Activated CD4-positive, alpha-beta T cell treated with anti-CD3 and anti-CD28 coated beads, Interleukin-2, amount 50 U/mL, for 24 hours (primary cell): ENCODE measurements at regions not wholly inside any gene's neighbourhood (a gene's known extent, or its start where the extent isn't known, plus 50 kb on each side); places are given as distances from the start of the nearest gene placed in this dataset.

Experiments
- DNase-seq, 2 donors: peaks; one replicate each; pipeline ENCODE4 v3.0.0-alpha.2; 2020; ENCODE audit warnings: low read depth in 1 of 2, low spot score in 1 of 2

DNA sequence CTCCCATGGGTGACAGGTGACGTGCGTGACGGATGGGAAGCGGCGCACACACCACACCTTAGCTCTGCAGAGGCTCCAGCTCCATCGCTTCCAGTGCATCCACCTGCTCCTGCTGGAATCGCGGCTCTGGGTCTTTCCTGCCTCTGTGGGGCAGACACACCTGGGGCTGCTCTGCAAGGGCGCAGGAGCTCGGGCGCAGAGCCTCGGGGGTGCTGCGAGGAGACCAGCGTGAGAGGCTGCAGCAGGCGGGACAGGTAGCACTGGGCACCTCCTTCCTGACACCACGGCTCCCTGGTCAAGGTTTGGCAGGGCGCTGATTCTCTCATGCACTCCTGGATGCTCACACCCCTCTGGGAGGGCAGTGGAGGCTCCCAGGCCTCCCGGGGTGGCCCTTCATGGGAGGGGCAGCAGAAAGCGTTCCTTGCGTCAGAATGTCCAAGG, 1494.3 kb downstream of the BRD1 start:
- no peak for DNase-seq

- no peak for DNase-seq
Measured at GRCh38 chr22:48332438-48333322, 1495.0 kb downstream of the BRD1 start.

GRCh38 chr22:48331691-48332220, 1495.9 kb downstream of the BRD1 start:
- DNase-seq, result no peak

- DNase-seq, result no peak
Measured at GRCh38 chr22:48331266-48331665, 1496.4 kb downstream of the BRD1 start.

DNA sequence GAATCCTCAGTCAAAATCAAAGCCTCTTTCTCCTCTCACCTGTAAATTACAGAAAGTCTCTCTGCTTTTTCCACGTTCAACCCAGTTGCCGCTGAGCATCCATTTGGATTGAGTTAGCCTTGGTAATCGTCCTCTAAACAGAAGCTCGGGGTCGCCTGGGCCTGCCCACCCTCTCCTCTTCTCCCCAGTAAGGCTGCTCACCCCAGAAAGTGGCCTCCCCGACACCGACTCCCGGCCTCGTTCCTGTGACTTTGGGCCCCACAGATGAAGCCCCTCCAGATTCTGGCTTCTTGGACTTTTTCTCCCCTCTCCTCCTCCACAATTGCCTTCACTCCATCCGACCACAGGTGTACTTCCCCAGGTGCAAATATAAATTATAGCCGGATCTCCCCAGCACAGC, 1500.0 kb downstream of the BRD1 start:
- DNase-seq, result no peak

DNA sequence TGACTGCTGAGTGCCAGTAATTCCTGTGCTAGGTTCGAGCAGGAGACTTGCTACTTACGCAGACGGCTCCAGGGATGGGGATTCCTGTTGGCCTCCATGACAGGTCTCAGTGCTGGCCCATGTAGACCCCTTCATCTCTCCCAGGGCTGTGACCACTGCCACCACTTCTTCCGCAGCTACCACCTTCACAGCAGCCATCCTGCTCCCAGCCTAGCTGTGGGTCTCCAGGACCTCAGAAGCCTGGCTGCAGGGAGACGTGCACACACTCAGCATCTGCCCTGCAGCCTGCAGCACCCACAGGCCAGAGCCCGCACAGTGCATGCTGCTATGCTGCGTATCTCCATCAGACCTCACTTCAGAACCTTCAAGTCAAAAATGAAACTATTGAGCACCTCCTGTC, 1503.9 kb downstream of the BRD1 start:
- no peak for DNase-seq

- no peak for DNase-seq
Measured at GRCh38 chr22:48322907-48323306, 1504.8 kb downstream of the BRD1 start.

DNA sequence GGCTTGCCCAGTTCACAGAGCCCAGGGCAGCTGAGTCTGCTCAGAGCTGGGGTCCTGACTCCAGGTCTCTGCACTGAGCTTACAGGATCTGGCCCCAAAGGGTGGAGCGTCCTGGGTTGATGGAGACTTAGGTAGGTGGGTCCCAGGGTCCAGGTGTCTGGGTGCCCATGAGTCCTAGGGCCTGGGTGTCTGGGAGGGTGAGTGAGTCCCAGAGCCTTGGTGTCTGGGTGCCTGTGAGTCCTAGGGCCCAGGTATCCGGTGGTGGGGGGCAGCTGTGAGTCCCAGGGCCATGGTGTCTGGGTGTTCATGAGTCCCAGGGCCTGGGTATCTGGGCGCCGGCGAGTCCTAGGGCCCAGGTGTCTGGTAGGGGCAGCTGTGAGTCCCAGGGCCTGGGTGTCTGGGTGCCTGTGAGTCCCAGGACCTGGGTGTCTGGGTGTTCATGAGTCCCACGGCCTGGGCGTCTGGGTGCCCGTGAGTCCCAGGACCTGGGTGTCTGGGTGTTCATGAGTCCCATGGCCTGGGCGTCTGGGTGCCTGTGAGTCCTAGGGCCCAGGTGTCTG, 1505.6 kb downstream of the BRD1 start:
- no peak for DNase-seq

- DNase-seq, result no peak
Measured at GRCh38 chr22:48320683-48321451, 1506.8 kb downstream of the BRD1 start.

- no peak for DNase-seq
Measured at GRCh38 chr22:48320048-48320682, 1507.5 kb downstream of the BRD1 start.

- no peak for DNase-seq
Measured at GRCh38 chr22:48319321-48320047, 1508.2 kb downstream of the BRD1 start.

- DNase-seq, result no peak
Measured at GRCh38 chr22:48318575-48319320, 1508.9 kb downstream of the BRD1 start.

GRCh38 chr22:48318173-48318572, 1509.5 kb downstream of the BRD1 start:
- no peak for DNase-seq

DNA sequence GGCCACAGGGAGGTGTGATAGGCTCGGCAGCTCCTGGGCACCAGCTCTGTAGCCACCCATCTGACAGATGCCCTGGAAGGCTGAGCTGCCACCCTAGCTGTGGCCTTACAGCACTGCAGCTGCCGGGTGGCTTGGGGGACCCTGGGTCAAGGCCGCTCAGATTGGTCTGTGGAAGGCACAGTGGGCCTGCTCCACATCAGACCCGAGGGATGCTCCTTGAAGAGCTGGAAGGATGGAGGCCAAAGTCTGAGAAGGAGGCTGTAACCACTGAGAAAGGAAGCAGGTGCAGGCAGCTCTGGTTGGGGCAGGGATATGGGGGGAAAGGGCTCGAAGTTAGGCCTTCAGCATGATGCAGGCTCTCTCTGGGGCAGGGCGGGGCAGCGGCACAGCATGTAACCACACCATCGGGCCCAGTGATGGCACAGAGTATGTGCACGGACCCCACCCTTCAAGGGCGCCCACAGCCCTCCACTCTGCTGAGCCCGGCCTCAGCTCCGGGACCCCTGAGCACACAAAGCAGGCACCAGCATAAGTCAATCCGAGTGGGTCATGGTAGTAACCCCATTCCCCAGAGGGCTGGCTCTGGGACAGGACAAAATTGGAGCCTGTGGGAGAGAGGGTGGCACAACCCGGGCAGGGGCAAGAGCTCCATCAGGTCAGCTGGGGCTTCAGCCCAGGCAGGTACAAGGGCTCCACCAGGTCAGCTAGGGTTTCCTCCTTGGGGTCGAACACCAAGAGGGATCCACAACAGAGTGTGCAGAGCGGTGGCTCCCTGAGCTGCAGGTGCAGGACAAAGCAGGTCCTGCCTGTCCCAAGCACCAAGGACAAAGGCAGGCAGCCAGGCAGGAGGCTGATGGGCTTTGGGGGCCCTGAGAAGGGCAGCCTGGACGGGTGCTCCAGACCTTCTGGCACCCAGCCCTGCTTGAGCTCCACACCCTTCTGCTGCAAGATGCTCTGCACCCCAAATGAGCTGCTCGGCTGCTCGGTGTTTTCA, 1511.1 kb downstream of the BRD1 start:
- DNase-seq, result no peak

DNA sequence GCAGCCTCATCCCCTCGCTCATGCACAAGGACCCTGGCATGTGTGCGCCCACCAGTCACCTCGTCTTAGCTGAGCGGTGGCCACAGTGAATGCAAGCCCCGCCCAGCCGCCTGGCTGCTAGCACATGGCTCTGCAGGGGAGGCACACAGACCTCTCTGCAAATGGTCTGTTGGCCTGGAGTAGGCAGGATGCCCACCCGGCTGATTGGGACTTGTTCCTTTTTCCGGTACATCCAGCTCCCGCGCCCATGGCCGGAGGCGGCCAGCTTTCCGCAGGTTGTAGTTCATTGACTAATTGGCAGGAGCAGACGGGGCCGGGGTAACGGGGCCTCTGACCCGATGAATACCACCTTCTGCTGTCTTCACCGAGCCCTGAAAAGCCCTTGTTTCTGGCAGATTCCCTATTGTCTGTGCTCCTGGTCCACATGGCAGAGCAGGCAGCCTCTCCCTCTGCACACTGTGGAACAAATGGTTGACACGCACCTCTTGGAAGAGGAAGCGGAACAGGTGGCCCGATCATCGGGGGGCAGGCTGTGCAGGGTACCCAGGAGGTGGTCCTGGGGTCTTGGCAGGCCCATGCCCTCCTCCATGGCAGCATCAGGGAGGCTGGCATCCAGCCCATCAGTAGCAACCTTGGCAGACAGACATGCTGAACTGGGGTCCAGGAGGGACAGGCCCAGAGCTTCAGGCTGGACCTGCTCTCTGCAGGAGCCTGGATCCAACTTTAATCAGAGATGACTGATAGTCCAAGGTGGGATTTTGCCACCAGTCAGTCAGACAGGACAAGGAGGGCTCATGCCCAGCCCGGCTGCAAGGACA, 1512.0 kb downstream of the BRD1 start:
- DNase-seq, result no peak

- no peak for DNase-seq
Measured at GRCh38 chr22:48314073-48314472, 1513.6 kb downstream of the BRD1 start.

GRCh38 chr22:48313175-48313830, 1514.4 kb downstream of the BRD1 start:
- DNase-seq, result no peak
